AG04449 (cell line): ENCODE measurements at regions not wholly inside any gene's neighbourhood (a gene's known extent, or its start where the extent isn't known, plus 50 kb on each side); places are given as distances from the start of the nearest gene placed in this dataset.

Experiments
- CTCF ChIA-PET: fragments of 350-600 bp; formaldehyde crosslinking; extraction: SDS; loops from one replicate; lab custom pipeline; 2021; ENCODE audit warnings: antibody characterized with exemption; lab: Yijun Ruan, JAX
- POLR2A ChIA-PET: fragments of 400-600, 350-600 bp; formaldehyde crosslinking; extraction: SDS; loops from one replicate; lab custom pipeline; 2020; ENCODE audit warnings: antibody characterized with exemption, inconsistent platforms; lab: Yijun Ruan, JAX
- DNase-seq: peaks from one replicate; pipeline ENCODE4 v3.0.0-alpha.2; 2010; ENCODE audit warnings: low read depth, low spot score
- H3K4me3 ChIP-seq: 2 replicates; pipeline ENCODE4 v1.5.1; 2011; ENCODE audit warnings: low read depth, mild to moderate bottlenecking, control low read depth, low read length
- CTCF ChIP-seq: IDR thresholded peaks from one replicate; pipeline ENCODE4 v1.5.1; 2011; ENCODE audit warnings: mild to moderate bottlenecking, moderate library complexity, low read length, control low read depth, inconsistent platforms; ENCODE audit not compliant: insufficient read depth; ENCODE audit errors: missing control alignments

- no peak for TF ChIP-seq CTCF
- H3K4me3 ChIP-seq, result no peak overlapping the region
- DNase-seq, result no peak
- ChIA-PET POLR2A (no interaction called here), CTCF (no interaction called here)
Observed at GRCh38 chr2:20929721-20930120, 106.8 kb upstream of the LDAH start.

- ChIA-PET CTCF (no interaction called here), POLR2A (no interaction called here)
- no peak for TF ChIP-seq CTCF
Observed at GRCh38 chr2:20928617-20929016, 105.7 kb upstream of the LDAH start.

GRCh38 chr2:20925265-20925889 lies 102.5 kb upstream of the LDAH start:
- no peak for DNase-seq
- ChIA-PET CTCF (no interaction called here), POLR2A (no interaction called here)
- H3K4me3 ChIP-seq, result no peak overlapping the region
- TF ChIP-seq CTCF, result no peak

More at GRCh38 chr2:20928617-20929016, 105.7 kb upstream of the LDAH start:
- H3K4me3 ChIP-seq, result no peak overlapping the region
- DNase-seq, result no peak

GRCh38 chr2:20919297-20919800 lies 96.4 kb upstream of the LDAH start:
- DNase-seq, result no peak
- H3K4me3 ChIP-seq, result no peak overlapping the region
- ChIA-PET CTCF (interaction anchor here (0.7 kb wide), 1 partner anchor 256 kb away, joined by 3 read pairs; no protein-coding TSS in a partner anchor), POLR2A (no interaction called here)
- no peak for TF ChIP-seq CTCF

GRCh38 chr2:20917719-20918572 lies 95.0 kb upstream of the LDAH start:
- CTCF ChIA-PET, result interaction anchor here (1.9 to 2.3 kb wide), 2 partner anchors 45 to 257 kb away, joined by 11 to 17 read pairs; no protein-coding TSS in a partner anchor
- DNase-seq, result no peak
- no peak for TF ChIP-seq CTCF
- POLR2A ChIA-PET, result no interaction called here
- no peak overlapping the region for H3K4me3 ChIP-seq

GRCh38 chr2:20917287-20917660 lies 94.4 kb upstream of the LDAH start:
- no peak overlapping the region for H3K4me3 ChIP-seq
- ChIA-PET CTCF (interaction anchor here (1.9 to 2.3 kb wide), 2 partner anchors 45 to 256 kb away, joined by 11 to 17 read pairs; no protein-coding TSS in a partner anchor), POLR2A (no interaction called here)
- TF ChIP-seq CTCF, result no peak
- no peak for DNase-seq
